PC-9 (cell line): ENCODE measurements at regions not wholly inside any gene's neighbourhood (a gene's known extent, or its start where the extent isn't known, plus 50 kb on each side); places are given as distances from the start of the nearest gene placed in this dataset.

Experiments
- BruUV-seq: library from RNA; stranded (reverse); fragments of 400-500 nt; replicated peaks from 2 replicates; lab custom pipeline; 2021; lab: Mats Ljungman, UMichigan
- CTCF ChIA-PET: fragments of 300-600 bp; sonication (Branson Sonifier 250); formaldehyde crosslinking; loops from one replicate; lab custom pipeline; 2022; ENCODE audit warnings: antibody characterized with exemption; lab: Charles Lee
- POLR2A ChIA-PET: fragments of 300-600 bp; sonication (Branson Sonifier 250); formaldehyde crosslinking; loops from one replicate; lab custom pipeline; 2022; ENCODE audit warnings: antibody characterized with exemption; ENCODE audit not compliant: unreplicated experiment; lab: Charles Lee
- DNase-seq, 2 experiments: peaks; one replicate each; pipeline versions ENCODE4 v3.0.0 to v3.0.0-alpha.2; 2015 to 2022; ENCODE audit warnings: mixed read lengths in 1 of 2
- H2AFZ ChIP-seq: fragments of 200-600 bp; sonication (generic); 2 replicates; pipeline ENCODE4 v1.8.1; 2017; ENCODE audit warnings: antibody characterized with exemption
- H3F3A ChIP-seq: fragments of 200-600 bp; sonication (generic); 2 replicates; pipeline ENCODE4 v1.8.1; 2017; ENCODE audit warnings: antibody characterized with exemption, mild to moderate bottlenecking, low read depth; ENCODE audit not compliant: insufficient read depth
- H3K27ac ChIP-seq: fragments of 200-600 bp; sonication (generic); 2 replicates; pipeline ENCODE4 v1.6.1; 2016; ENCODE audit warnings: mixed run types
- H3K27me3 ChIP-seq: fragments of 200-600 bp; sonication (generic); 2 replicates; pipeline ENCODE4 v1.6.1; 2016; ENCODE audit warnings: low read depth, mixed run types; ENCODE audit not compliant: insufficient read depth
- H3K36me3 ChIP-seq: fragments of 200-600 bp; sonication (generic); 2 replicates; pipeline ENCODE4 v1.6.1; 2016; ENCODE audit warnings: low read depth, mixed run types
- H3K4me1 ChIP-seq: fragments of 200-600 bp; sonication (generic); replicated peaks from 2 replicates; pipeline ENCODE4 v1.6.1; 2016; ENCODE audit warnings: mixed run types; ENCODE audit not compliant: insufficient read depth
- H3K4me2 ChIP-seq: fragments of 200-600 bp; sonication (generic); 2 replicates; pipeline ENCODE4 v1.6.1; 2017; ENCODE audit warnings: mixed run types
- H3K4me3 ChIP-seq: fragments of 200-600 bp; sonication (generic); 2 replicates; pipeline ENCODE4 v1.6.1; 2016; ENCODE audit warnings: mixed run types
- H3K79me2 ChIP-seq: fragments of 200-600 bp; sonication (generic); 2 replicates; pipeline ENCODE4 v1.6.1; 2017; ENCODE audit warnings: low read depth, mixed run types
- H3K9me2 ChIP-seq: fragments of 200-600 bp; sonication (generic); 2 replicates; pipeline ENCODE4 v1.8.1; 2017; ENCODE audit warnings: mild to moderate bottlenecking; ENCODE audit not compliant: insufficient read depth
- H3K9me3 ChIP-seq: fragments of 200-600 bp; sonication (generic); 2 replicates; pipeline ENCODE4 v1.8.1; 2016; ENCODE audit warnings: low read depth; ENCODE audit not compliant: insufficient read depth
- H4K20me1 ChIP-seq: fragments of 200-600 bp; sonication (generic); 2 replicates; pipeline ENCODE4 v1.8.1; 2017; ENCODE audit not compliant: insufficient read depth
- CTCF ChIP-seq: fragments of 200-600 bp; sonication (generic); conservative IDR thresholded peaks from 2 replicates; pipeline ENCODE4 v1.6.1; 2017; ENCODE audit warnings: mixed run types, antibody characterized with exemption, mild to moderate bottlenecking, moderate library complexity
- EZH2 ChIP-seq: fragments of 200-600 bp; sonication (generic); IDR thresholded peaks from 2 replicates; pipeline ENCODE4 v1.8.0; 2017; ENCODE audit warnings: antibody characterized with exemption, low read depth
- intact Hi-C: fragments of 100-400 bp; cut with micrococcal nuclease; formaldehyde crosslinking; loops from one replicate; pipeline ENCODE4 v1.10.0; 2022; ENCODE audit not compliant: unreplicated experiment

GRCh38 chr6:9851541-9852380 is 563.1 kb downstream of the TFAP2A start:
- H3K27ac ChIP-seq, result no peak overlapping the region
- no peaks in the 10 kb centered on the region; the same call in 1 of the 2 replicates for H3K9me2 ChIP-seq
- no peaks in the 10 kb centered on the region for H4K20me1 ChIP-seq
- H3K9me3 ChIP-seq, result no peaks in the 10 kb centered on the region
- POLR2A ChIA-PET, result no interaction called here
- CTCF ChIA-PET, result no interaction called here
- BruUV-seq, result no TSS peak
- no peak overlapping the region for H2AFZ ChIP-seq
- DNase-seq, result peak; percentile 55 to 57
- no peak overlapping the region for H3K4me2 ChIP-seq
- no peaks in the 10 kb centered on the region for H3F3A ChIP-seq
- H3K4me1 ChIP-seq, result no peaks in the 10 kb centered on the region
- intact Hi-C loops, result loop anchor here (1.0 to 10.0 kb wide), 3 partner anchors 551 to 1147 kb away; no protein-coding TSS in a partner anchor
- H3K36me3 ChIP-seq, result no peaks in the 10 kb centered on the region
- no peaks in the 10 kb centered on the region for H3K27me3 ChIP-seq
- TF ChIP-seq CTCF (peak; percentile 36; the same call in 1 of the 2 replicates), EZH2 (no peak)
- no peak overlapping the region for H3K4me3 ChIP-seq
- H3K79me2 ChIP-seq, result no peaks in the 10 kb centered on the region

DNA sequence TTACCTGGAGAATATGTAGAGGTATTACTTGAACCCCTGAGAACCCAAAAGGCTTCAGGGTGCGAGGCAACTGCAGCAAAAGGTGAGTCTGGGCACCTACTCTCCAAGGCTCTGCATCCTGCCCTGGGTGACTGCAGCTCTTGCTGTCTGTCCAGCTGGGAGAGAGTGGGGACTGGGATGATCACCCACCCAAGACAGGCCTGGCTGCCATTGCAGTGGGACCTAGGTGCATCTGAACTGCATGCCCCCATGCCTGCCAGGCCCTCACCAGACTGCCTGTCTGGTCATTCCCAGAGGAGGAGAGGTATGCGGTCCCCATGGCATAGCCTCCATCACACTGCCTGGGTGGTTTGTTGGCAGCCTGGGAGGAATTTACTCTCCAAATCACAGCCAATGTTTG is 563.9 kb downstream of the TFAP2A start:
- Histone ChIP-seq H4K20me1 (no peaks in the 10 kb centered on the region), H3K4me1 (no peaks in the 10 kb centered on the region), H3K9me2 (no peaks in the 10 kb centered on the region; the same call in 1 of the 2 replicates), H3F3A (no peaks in the 10 kb centered on the region), H3K27me3 (no peaks in the 10 kb centered on the region), H3K27ac (no peak overlapping the region), H3K9me3 (no peaks in the 10 kb centered on the region), H2AFZ (no peak overlapping the region), H3K4me2 (no peak overlapping the region), H3K4me3 (no peak overlapping the region), H3K79me2 (no peaks in the 10 kb centered on the region), H3K36me3 (no peaks in the 10 kb centered on the region)
- ChIA-PET POLR2A (no interaction called here), CTCF (no interaction called here)
- no peak for DNase-seq
- no peak for TF ChIP-seq EZH2
- no peak for TF ChIP-seq CTCF
- no TSS peak for BruUV-seq
- intact Hi-C loops, result loop anchor here (5.0 to 10.0 kb wide), 2 partner anchors 551 to 1146 kb away; no protein-coding TSS in a partner anchor

- no peak for DNase-seq
- no peaks in the 10 kb centered on the region for H3K27me3 ChIP-seq
- ChIA-PET POLR2A (no interaction called here), CTCF (no interaction called here)
- no TSS peak for BruUV-seq
- TF ChIP-seq EZH2, result no peak
- TF ChIP-seq CTCF, result no peak
- H3K27ac ChIP-seq, result no peak overlapping the region
- no peaks in the 10 kb centered on the region for H3K9me3 ChIP-seq
- intact Hi-C loops, result no loop called here
- no peaks in the 10 kb centered on the region for H4K20me1 ChIP-seq
- H3K4me1 ChIP-seq, result no peaks in the 10 kb centered on the region
- no peak overlapping the region for H2AFZ ChIP-seq
- no peak overlapping the region for H3K4me2 ChIP-seq
- H3F3A ChIP-seq, result no peaks in the 10 kb centered on the region
- no peak overlapping the region for H3K4me3 ChIP-seq
- no peaks in the 10 kb centered on the region for H3K79me2 ChIP-seq
- H3K9me2 ChIP-seq, result no peaks in the 10 kb centered on the region; the same call in 1 of the 2 replicates
- no peaks in the 10 kb centered on the region for H3K36me3 ChIP-seq
Observed at GRCh38 chr6:9848094-9848493, 566.8 kb downstream of the TFAP2A start.
